H1 (cell line): ENCODE measurements at regions not wholly inside any gene's neighbourhood (a gene's known extent, or its start where the extent isn't known, plus 50 kb on each side); places are given as distances from the start of the nearest gene placed in this dataset.

ENCODE experiments used
- CTCF ChIA-PET: fragments of 300-600 bp; sonication (Branson Sonifier 250); formaldehyde crosslinking; loops from one replicate; lab custom pipeline; 2021; ENCODE audit not compliant: partially characterized antibody; lab: Charles Lee
- POLR2A ChIA-PET: fragments of 300-600 bp; sonication (Branson Sonifier 250); formaldehyde crosslinking; loops from one replicate; lab custom pipeline; 2021; ENCODE audit warnings: inconsistent platforms; ENCODE audit not compliant: partially characterized antibody; lab: Charles Lee
- DNase-seq, 2 experiments: peaks; one replicate each; pipeline versions ENCODE4 v3.0.0 to v3.0.0-alpha.2; 2010 to 2022; ENCODE audit warnings: low spot score in 2 of 2, low read depth in 1 of 2, mixed read lengths in 1 of 2
- FAIRE-seq: peaks from 2 replicates; lab custom pipeline; 2011; peaks lifted over from hg19 to GRCh38; lab: Jason Lieb, UNC
- H2AFZ ChIP-seq: 2 replicates; pipeline ENCODE4 v1.8.1; 2012; ENCODE audit warnings: low read length, inconsistent platforms
- H2AK5ac ChIP-seq: 2 replicates; pipeline ENCODE4 v1.6.1; 2013; ENCODE audit warnings: low read depth, low read length
- H2BK120ac ChIP-seq: replicated peaks from 2 replicates; pipeline ENCODE3; 2013; ENCODE audit warnings: low read depth, low read length, inconsistent platforms
- H2BK12ac ChIP-seq: 2 replicates; pipeline ENCODE4 v1.6.1; 2013; ENCODE audit warnings: low read depth, low read length
- H2BK15ac ChIP-seq: 2 replicates; pipeline ENCODE4 v1.6.1; 2013; ENCODE audit warnings: low read length
- H2BK20ac ChIP-seq: 2 replicates; pipeline ENCODE4 v1.6.1; 2013; ENCODE audit warnings: low read length
- H2BK5ac ChIP-seq: 2 replicates; pipeline ENCODE4 v1.6.1; 2013; ENCODE audit warnings: low read depth, low read length
- H3K14ac ChIP-seq: 2 replicates; pipeline ENCODE4 v1.6.1; 2013; ENCODE audit warnings: inconsistent platforms; ENCODE audit not compliant: insufficient read length
- H3K18ac ChIP-seq: 2 replicates; pipeline ENCODE4 v1.6.1; 2013; ENCODE audit warnings: low read length; ENCODE audit errors: extremely low read depth
- H3K23ac ChIP-seq: 2 replicates; pipeline ENCODE4 v1.6.1; 2013; ENCODE audit warnings: inconsistent platforms; ENCODE audit not compliant: insufficient read length
- H3K23me2 ChIP-seq: 2 replicates; pipeline ENCODE4 v1.6.1; 2013; ENCODE audit warnings: low read depth, low read length
- H3K27ac ChIP-seq: 2 replicates; pipeline ENCODE4 v1.6.1; 2011; ENCODE audit warnings: low read depth, low read length, inconsistent platforms
- H3K27me3 ChIP-seq, 4 experiments: replicated peaks in 1 of 4; 1 replicate in 1 of 4; 2 replicates in 3 of 4; pipeline versions ENCODE4 v1.6.1 to v1.8.1; 2011 to 2013; ENCODE audit warnings: low read length in 3 of 4, mild to moderate bottlenecking in 3 of 4, inconsistent platforms in 2 of 4, mixed read lengths in 2 of 4, moderate library complexity in 1 of 4; ENCODE audit not compliant: control insufficient read depth in 3 of 4, insufficient read depth in 3 of 4; ENCODE audit errors: extremely low read depth in 1 of 4
- H3K36me3 ChIP-seq, 4 experiments: 2 replicates each; pipeline versions ENCODE4 v1.6.1 to v1.8.1; 2011 to 2013; ENCODE audit warnings: mild to moderate bottlenecking in 4 of 4, low read length in 3 of 4, moderate library complexity in 2 of 4, control low read depth in 1 of 4, inconsistent platforms in 1 of 4; ENCODE audit not compliant: insufficient read depth in 4 of 4, control insufficient read depth in 2 of 4
- H3K4ac ChIP-seq: replicated peaks from 2 replicates; pipeline ENCODE3; 2013; ENCODE audit warnings: low read length, low read depth, mixed read lengths, inconsistent platforms; ENCODE audit not compliant: insufficient read length
- H3K4me1 ChIP-seq, 4 experiments: replicated peaks in 1 of 4; 1 replicate in 1 of 4; 2 replicates in 3 of 4; pipeline versions ENCODE4 v1.6.1 to v1.8.1; 2011 to 2013; ENCODE audit warnings: low read length in 3 of 4, inconsistent platforms in 2 of 4, mixed read lengths in 1 of 4; ENCODE audit not compliant: insufficient read depth in 4 of 4, control insufficient read depth in 3 of 4
- H3K4me2 ChIP-seq, 2 experiments: 2 replicates each; pipeline versions ENCODE4 v1.6.1 to v1.8.1; 2011 to 2013; ENCODE audit warnings: low read depth in 2 of 2, low read length in 2 of 2, control low read depth in 1 of 2, inconsistent platforms in 1 of 2, mild to moderate bottlenecking in 1 of 2; ENCODE audit not compliant: insufficient read depth in 1 of 2
- H3K4me3 ChIP-seq, 4 experiments: fragments of 200-600, 300-600 bp in 1 of 4; sonication (generic), shearing (Covaris generic), sonication (Bioruptor Twin) in 1 of 4; 2 replicates each; pipeline versions ENCODE4 v1.5.1 to v1.8.1; 2011 to 2016; ENCODE audit warnings: low read length in 4 of 4, low read depth in 3 of 4, control low read depth in 2 of 4, inconsistent platforms in 2 of 4, mild to moderate bottlenecking in 2 of 4, mixed read lengths in 1 of 4, moderate library complexity in 1 of 4; ENCODE audit not compliant: insufficient read depth in 2 of 4; ENCODE audit errors: extremely low read depth in 1 of 4
- H3K56ac ChIP-seq: replicated peaks from 2 replicates; pipeline ENCODE3; 2013; ENCODE audit warnings: low read depth, mild to moderate bottlenecking, mixed read lengths, low read length, inconsistent platforms; ENCODE audit not compliant: insufficient read length
- H3K79me1 ChIP-seq: 2 replicates; pipeline ENCODE4 v1.6.1; 2013; ENCODE audit warnings: low read depth, low read length, control low read depth
- H3K79me2 ChIP-seq, 2 experiments: 2 replicates each; pipeline versions ENCODE4 v1.6.1 to v1.8.1; 2012 to 2013; ENCODE audit warnings: low read length in 2 of 2, mild to moderate bottlenecking in 2 of 2, inconsistent platforms in 1 of 2; ENCODE audit not compliant: insufficient read depth in 2 of 2, control insufficient read depth in 1 of 2
- H3K9ac ChIP-seq, 4 experiments: replicated peaks in 1 of 4; 1 replicate in 1 of 4; 2 replicates in 3 of 4; pipeline versions ENCODE4 v1.6.1 to v1.8.1; 2011 to 2013; ENCODE audit warnings: low read depth in 3 of 4, low read length in 3 of 4, control low read depth in 2 of 4, mild to moderate bottlenecking in 2 of 4, moderate library complexity in 2 of 4, inconsistent platforms in 1 of 4; ENCODE audit errors: extremely low read depth in 1 of 4
- H3K9me3 ChIP-seq, 2 experiments: 2 replicates each; pipeline versions ENCODE4 v1.6.1 to v1.8.1; 2012 to 2013; ENCODE audit warnings: mild to moderate bottlenecking in 2 of 2, moderate library complexity in 2 of 2, control low read depth in 1 of 2, inconsistent platforms in 1 of 2, low read depth in 1 of 2, low read length in 1 of 2, mixed read lengths in 1 of 2; ENCODE audit not compliant: insufficient read depth in 2 of 2
- H4K20me1 ChIP-seq, 2 experiments: replicated peaks in 1 of 2; 2 replicates each; pipeline versions ENCODE3 to v1.8.1; 2011 to 2013; ENCODE audit warnings: inconsistent platforms in 2 of 2, low read length in 2 of 2, mild to moderate bottlenecking in 1 of 2; ENCODE audit not compliant: insufficient read depth in 2 of 2, control insufficient read depth in 1 of 2
- H4K5ac ChIP-seq: 2 replicates; pipeline ENCODE4 v1.6.1; 2013; ENCODE audit warnings: low read length, low read depth, mixed read lengths, inconsistent platforms; ENCODE audit not compliant: insufficient read length
- H4K8ac ChIP-seq: 2 replicates; pipeline ENCODE4 v1.8.0; 2013; ENCODE audit warnings: mild to moderate bottlenecking, moderate library complexity, low read length, inconsistent platforms; ENCODE audit not compliant: insufficient read depth; ENCODE audit errors: extremely low read depth
- H4K91ac ChIP-seq: replicated peaks from 2 replicates; pipeline ENCODE3; 2013; ENCODE audit warnings: low read length, mixed read lengths, inconsistent platforms; ENCODE audit not compliant: insufficient read length
- ASH2L ChIP-seq: fragments of 200-600, 300-600 bp; sonication (generic); IDR thresholded peaks from one replicate; pipeline ENCODE4 v1.7.1; 2017; ENCODE audit warnings: low read length
- BACH1 ChIP-seq: IDR thresholded peaks from 2 replicates; pipeline ENCODE4 v1.6.1; 2012; ENCODE audit warnings: low read length, improper control_type of control experiment
- EP300 ChIP-seq, 2 experiments: IDR thresholded peaks; 1 replicate in 1 of 2; 2 replicates in 1 of 2; pipeline ENCODE4 v1.6.1; 2011 to 2012; ENCODE audit warnings: low read depth in 2 of 2, low read length in 2 of 2, mild to moderate bottlenecking in 2 of 2, borderline replicate concordance in 1 of 2, inconsistent platforms in 1 of 2, moderate library complexity in 1 of 2
- GABPA ChIP-seq: IDR thresholded peaks from 2 replicates; pipeline ENCODE4 v1.6.1; 2011; ENCODE audit warnings: mild to moderate bottlenecking, low read length, moderate library complexity, borderline replicate concordance; ENCODE audit not compliant: insufficient read depth
- NRF1 ChIP-seq: IDR thresholded peaks from 2 replicates; pipeline ENCODE4 v1.6.1; 2011; ENCODE audit warnings: mild to moderate bottlenecking, low read depth, low read length, improper control_type of control experiment
- POLR2A ChIP-seq, 2 experiments: IDR thresholded peaks; 1 replicate in 1 of 2; 2 replicates in 1 of 2; pipeline ENCODE4 v1.6.1; 2011; ENCODE audit warnings: low read depth in 2 of 2, low read length in 2 of 2, mild to moderate bottlenecking in 2 of 2; ENCODE audit errors: control extremely low read depth in 1 of 2
- RFX5 ChIP-seq: IDR thresholded peaks from 2 replicates; pipeline ENCODE4 v1.6.1; 2011; ENCODE audit warnings: low read depth, low read length, improper control_type of control experiment, borderline replicate concordance
- SRF ChIP-seq: IDR thresholded peaks from 2 replicates; pipeline ENCODE4 v1.6.1; 2011; ENCODE audit warnings: mild to moderate bottlenecking, low read depth, low read length, moderate library complexity
- TEAD4 ChIP-seq: IDR thresholded peaks from 2 replicates; pipeline ENCODE4 v1.6.1; 2012; ENCODE audit warnings: low read depth, low read length, inconsistent platforms, mixed read lengths
- YY1 ChIP-seq: IDR thresholded peaks from 2 replicates; pipeline ENCODE4 v1.6.1; 2011; ENCODE audit warnings: low read depth, mild to moderate bottlenecking, low read length
- WGBS, 2 experiments: shearing (Covaris generic) in 1 of 2; methylation state at CpG; one replicate each; pipeline versions ENCODE4 v1.1.6 to v1.1.7; 2013 to 2015; ENCODE audit warnings: low lambda C conversion rate in 2 of 2, mixed read lengths in 2 of 2, inconsistent platforms in 1 of 2, low coverage in 1 of 2, missing lambda C conversion rate in 1 of 2; ENCODE audit not compliant: insufficient replicate concordance in 2 of 2, insufficient coverage in 1 of 2, insufficient read length in 1 of 2; ENCODE audit errors: extremely low coverage in 1 of 2, missing lambda C conversion rate in 1 of 2; 5-methylcytosine and 5-hydroxymethylcytosine counted together
- TF ChIP-seq, protein P1 (sequence below): IDR thresholded peaks from 2 replicates; pipeline ENCODE4 v1.6.1; 2011; ENCODE audit warnings: low read depth, mild to moderate bottlenecking, low read length; ENCODE audit not compliant: insufficient read depth

DNA sequence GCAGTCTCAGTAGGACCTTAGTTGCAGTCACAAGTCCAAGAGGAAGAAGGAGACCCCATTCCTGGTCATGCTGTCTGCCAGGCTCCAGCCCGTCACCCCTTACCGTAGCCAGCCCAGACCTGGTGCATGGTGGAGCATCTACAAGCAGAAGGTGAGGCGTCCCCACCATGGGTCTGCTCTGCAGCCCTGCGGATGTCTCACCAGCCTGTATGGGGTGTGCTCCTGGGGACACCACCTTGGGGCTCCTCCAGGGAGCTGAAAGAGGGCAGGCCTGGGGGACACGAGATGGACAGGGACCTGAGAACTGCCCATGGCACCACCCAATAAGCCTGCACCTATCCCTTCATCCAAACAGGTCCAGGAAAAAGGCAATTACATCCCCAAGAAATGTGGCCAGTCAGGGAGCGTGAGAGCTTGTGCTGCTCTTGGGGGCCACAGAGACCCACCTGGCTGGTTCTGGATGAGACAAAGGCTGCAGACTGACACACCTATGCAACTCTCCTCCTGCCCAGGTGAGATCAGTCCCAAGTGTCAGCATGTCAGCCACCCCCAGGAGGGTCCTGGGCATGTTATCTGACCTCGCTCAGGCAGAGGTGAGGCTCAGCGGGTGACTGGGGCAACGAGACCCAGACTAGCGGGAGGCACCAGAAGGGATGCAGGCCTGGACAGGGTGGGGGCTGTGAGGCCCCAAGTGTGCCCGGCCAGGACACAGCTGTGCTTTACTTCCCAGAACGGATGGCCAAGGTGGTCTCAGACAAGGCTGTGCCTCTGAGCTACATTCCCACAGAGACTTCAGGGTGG is 84.5 kb upstream of the RET start:
- FAIRE-seq (no peak), DNase-seq (no peak)
- H3K4me3 ChIP-seq, result no peak overlapping the region
- no peak overlapping the region for H3K56ac ChIP-seq
- no peak overlapping the region for H2BK120ac ChIP-seq
- H4K8ac ChIP-seq, result no peak overlapping the region
- no peaks in the 10 kb centered on the region for H3K79me1 ChIP-seq
- H3K36me3 ChIP-seq, result no peaks in the 10 kb centered on the region
- 91% methylated on average over 11 of the region's 12 CpGs; no CpG with 5 or more reads in 1 of the 2 experiments for WGBS, 2 experiments
- no peak overlapping the region for H3K4ac ChIP-seq
- H3K4me1 ChIP-seq, result no peaks in the 10 kb centered on the region
- H2BK15ac ChIP-seq, result no peak overlapping the region
- H4K20me1 ChIP-seq, result no peaks in the 10 kb centered on the region
- no peak overlapping the region for H2BK12ac ChIP-seq
- no peak overlapping the region for H2AFZ ChIP-seq
- H2BK20ac ChIP-seq, result no peak overlapping the region
- H3K9me3 ChIP-seq, result no peaks in the 10 kb centered on the region
- POLR2A ChIA-PET, result interaction anchor here (1.0 to 1.4 kb wide), 2 partner anchors 9 to 20 kb away, joined by 3 read pairs; no protein-coding TSS in a partner anchor
- no peaks in the 10 kb centered on the region for H3K79me2 ChIP-seq
- no peak overlapping the region for H3K4me2 ChIP-seq
- H3K27me3 ChIP-seq, result no peaks in the 10 kb centered on the region
- no peak overlapping the region for H2AK5ac ChIP-seq
- H3K23ac ChIP-seq, result no peak overlapping the region
- H3K9ac ChIP-seq, result no peak overlapping the region
- TF ChIP-seq POLR2A (IDR thresholded peaks at IDR 0.05; ENCODE audit: control extremely low read depth in 1 of 2, low read depth in 2 of 2, low read length in 2 of 2) (no peak), EP300 (IDR thresholded peaks at IDR 0.05; ENCODE audit: borderline replicate concordance in 1 of 2, low read depth in 2 of 2, low read length in 2 of 2) (no peak), GABPA (no peak), TEAD4 (no peak), SRF (no peak), NRF1 (no peak), ASH2L (no peak), YY1 (no peak), RFX5 (no peak), BACH1 (no peak)
- TF ChIP-seq, protein P1, sequence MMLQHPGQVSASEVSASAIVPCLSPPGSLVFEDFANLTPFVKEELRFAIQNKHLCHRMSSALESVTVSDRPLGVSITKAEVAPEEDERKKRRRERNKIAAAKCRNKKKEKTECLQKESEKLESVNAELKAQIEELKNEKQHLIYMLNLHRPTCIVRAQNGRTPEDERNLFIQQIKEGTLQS, result no peak
- no peak overlapping the region for H3K14ac ChIP-seq
- H2BK5ac ChIP-seq, result no peak overlapping the region; the same call in 1 of the 2 replicates
- no peak overlapping the region for H3K18ac ChIP-seq
- CTCF ChIA-PET, result no interaction called here
- H4K5ac ChIP-seq, result no peak overlapping the region
- H4K91ac ChIP-seq, result no peak overlapping the region
- H3K27ac ChIP-seq, result no peak overlapping the region
- no peaks in the 10 kb centered on the region for H3K23me2 ChIP-seq
